NCI-H2171 treated with DMSO at 0.1 percent for 48 hours (cell line): ENCODE measurements at regions not wholly inside any gene's neighbourhood (a gene's known extent, or its start where the extent isn't known, plus 50 kb on each side); places are given as distances from the start of the nearest gene placed in this dataset.

Source experiments
- DNase-seq: peaks from one replicate; lab custom pipeline; 2025; lab: John Stamatoyannopoulos, UW

- DNase-seq = no peak
Measured at GRCh38 chr10:131651674-131652437, 249.0 kb upstream of the PPP2R2D start.

- DNase-seq = no peak
Measured at GRCh38 chr10:131652438-131653139, 248.2 kb upstream of the PPP2R2D start.

- no peak for DNase-seq
Measured at GRCh38 chr10:131653140-131653539, 247.7 kb upstream of the PPP2R2D start.

GRCh38 chr10:131653554-131654470 is 247.0 kb upstream of the PPP2R2D start:
- no peak for DNase-seq

GRCh38 chr10:131654471-131655087 is 246.2 kb upstream of the PPP2R2D start:
- DNase-seq = no peak

DNA sequence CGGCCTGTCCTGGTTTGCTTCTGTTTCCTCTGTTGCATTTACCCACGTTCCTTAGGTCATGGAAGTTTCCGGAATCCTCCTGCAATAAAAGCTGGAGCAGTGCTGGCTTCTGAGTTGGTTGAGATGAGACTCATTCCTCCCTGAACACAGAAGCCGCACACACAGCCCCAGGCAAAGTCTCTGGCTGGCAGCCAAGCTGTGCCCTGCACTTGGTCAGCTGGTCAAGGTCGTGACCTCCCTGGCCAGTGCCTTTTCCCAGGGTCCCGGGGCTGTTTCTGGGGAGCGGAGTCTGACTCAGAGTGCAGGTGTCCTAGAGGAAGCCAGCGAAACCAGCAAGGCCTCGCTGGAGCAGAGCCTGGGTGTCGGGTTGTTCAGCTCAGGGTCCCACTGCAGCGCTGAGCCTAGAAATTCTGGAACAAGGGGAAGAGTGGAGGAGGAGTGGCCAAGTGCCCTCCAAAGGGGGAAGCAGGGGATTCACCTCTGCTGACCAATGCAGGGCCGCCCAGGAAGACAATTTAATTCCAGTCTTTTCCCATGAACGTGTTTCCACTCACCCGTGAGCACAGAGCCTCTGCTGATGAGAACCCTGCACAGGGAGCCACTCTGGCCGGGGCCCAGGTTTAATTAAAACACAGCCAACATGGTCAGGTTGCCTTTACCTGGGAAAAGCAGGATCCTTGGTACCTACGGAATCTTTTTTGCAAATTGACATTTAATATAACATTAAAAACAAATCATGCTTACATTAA is 245.5 kb upstream of the PPP2R2D start:
- no peak for DNase-seq

- no peak for DNase-seq
Measured at GRCh38 chr10:131656009-131656408, 244.8 kb upstream of the PPP2R2D start.

DNA sequence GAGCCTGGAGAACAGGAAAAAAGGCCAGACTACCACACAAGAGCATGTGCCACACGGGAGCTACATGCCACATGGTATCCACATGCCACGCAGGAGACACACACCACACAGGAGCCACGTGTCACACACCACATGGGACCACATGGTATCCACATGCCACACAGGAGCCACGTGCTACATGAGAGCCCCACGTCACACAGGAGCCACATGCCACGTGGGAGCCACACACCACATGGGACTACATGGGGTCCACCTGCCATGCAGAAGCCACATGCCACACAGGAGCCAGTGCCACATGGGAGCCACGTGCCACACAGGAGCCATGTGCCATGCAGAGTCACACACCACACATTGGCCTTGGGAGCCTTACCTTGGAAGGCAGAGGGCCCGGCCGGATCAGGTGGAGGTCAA is 244.4 kb upstream of the PPP2R2D start:
- no peak for DNase-seq

DNA sequence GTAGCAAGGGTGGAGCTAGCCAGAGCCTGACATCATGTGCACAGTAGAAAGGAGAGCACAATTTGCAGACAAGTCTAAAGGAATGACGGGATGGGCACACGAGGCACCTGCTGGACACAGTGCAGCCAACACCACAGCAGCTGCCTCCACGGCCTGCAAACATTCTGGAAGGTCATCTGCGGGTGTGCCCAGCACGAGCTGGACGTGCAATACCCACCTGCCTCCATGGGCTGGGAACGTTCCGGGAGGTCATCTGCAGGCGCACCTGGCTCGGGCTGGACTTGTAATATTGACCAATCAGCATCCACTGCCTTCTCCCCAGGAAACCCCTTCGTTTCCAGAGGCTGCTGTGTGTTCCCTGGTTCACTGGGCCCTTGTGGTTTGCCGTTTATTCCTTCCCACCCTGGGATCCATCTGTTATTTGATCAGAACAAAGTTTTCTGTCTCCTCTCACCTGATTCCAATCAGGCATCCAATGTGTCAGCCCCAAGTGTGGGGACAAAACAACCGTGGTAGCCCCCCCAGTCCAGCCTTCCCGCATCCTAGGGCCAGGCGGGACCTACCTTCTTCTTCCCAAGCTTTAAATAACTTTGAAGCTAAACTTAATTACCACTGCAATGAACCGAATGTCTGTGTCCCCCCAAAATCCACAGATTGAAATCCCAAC is 243.4 kb upstream of the PPP2R2D start:
- no peak for DNase-seq

DNA sequence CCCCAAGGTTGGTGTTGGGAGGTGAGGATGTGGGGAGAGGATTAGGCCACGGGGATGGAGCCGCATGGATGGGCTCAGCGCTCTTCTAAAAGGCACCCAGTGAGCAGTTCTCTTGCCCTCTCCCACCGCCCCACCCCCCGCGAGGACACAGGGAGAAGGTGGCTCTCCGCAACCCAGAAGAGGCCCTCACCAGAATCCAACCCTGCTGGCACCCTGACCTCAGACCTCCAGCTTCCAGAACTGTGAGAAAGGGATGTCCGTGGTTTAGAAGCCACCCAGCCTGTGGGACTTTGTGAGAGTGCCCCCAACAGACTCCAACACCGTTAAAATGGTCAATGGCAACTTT is 242.8 kb upstream of the PPP2R2D start:
- DNase-seq = no peak

DNA sequence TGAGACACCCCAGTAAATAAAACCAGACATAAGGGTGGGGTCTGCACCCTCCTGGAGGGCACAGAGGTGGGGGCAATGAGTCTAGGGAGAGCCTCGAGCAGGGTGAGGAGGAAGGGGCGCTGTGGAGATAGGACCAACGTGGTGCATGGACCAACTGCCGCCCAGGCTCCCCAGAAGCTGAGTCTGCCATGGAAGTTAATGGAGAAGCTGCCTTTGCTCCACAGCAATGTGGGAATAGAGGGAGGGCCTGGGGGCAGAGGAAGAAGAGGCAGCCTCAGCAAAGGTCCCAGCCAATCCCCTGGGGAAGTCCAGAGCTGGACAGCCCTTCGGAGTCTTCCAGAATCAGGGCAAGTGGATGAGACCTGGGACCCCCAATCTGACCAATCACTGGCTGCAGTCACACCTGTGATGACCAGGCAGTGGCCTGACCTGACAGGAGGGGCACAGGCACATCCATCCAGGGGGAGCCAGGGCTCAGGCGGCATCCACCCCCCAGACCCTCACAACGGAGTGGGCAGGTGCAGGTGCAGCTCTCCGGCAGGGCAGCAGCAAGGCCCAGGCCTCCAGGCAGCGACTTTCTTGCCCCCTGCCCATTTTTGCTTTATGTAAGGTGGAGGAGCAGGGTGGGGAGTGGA is 242.2 kb upstream of the PPP2R2D start:
- DNase-seq = no peak

GRCh38 chr10:131660427-131660826 is 240.4 kb upstream of the PPP2R2D start:
- no peak for DNase-seq

DNA sequence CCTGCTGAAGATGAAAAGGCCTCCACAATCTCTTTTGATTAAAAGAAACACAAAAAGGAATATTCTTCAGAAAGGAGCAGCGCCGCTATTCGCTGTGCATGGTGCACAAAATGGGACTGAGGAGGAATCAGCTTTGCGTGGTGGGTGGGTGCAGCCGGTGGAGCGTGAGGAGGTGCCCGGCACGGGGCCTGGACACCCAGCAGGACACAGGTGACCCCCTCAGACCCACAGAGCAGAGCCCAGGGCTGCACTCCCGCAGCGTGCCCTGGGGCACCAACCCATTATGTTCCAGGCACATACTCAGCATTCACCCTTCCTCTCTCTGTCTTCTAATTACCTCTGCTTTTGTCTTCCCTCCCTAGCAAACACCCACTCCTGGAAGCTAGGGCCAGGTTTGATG is 238.0 kb upstream of the PPP2R2D start:
- DNase-seq = no peak

GRCh38 chr10:131663351-131663750 is 237.5 kb upstream of the PPP2R2D start:
- peak; percentile 93 for DNase-seq

GRCh38 chr10:131666091-131666490 is 234.7 kb upstream of the PPP2R2D start:
- no peak for DNase-seq

DNA sequence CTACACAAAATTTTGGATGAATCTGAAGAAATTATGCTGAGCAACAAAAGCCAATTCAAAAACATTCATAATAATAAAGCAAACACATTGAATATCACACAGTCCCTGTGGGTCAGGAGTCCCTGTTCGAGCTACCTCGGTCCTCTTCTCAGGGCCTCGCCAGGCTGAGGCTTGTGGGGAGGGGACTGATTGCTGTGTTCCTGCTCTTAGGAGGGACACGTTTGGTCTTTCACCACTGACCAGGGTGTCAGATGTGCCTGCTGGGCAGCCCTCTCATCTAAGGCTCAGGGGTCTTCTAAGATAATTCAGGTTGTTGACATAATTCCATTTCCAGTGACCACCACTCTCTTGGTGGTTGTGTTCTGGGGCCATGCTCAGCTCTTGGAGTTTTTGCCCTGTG is 233.8 kb upstream of the PPP2R2D start:
- no peak for DNase-seq

DNA sequence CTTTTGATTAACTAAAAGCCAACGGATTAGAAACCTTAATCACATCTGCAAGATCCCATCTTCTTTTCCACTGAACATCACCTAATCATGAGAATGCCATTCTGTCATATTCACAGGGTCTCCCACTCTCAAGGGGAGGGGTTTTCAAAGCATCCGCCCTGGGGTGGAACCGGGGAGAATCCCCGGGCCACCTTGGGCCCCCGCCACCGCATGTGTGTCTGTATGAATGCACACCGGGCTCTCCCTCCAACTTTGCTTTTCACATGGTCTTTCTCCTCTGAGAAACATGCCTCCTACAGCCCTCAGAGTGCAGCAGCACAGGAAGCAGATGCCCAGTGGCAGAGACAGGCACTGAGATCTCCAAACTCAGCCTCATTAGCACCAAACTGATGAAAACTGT is 233.2 kb upstream of the PPP2R2D start:
- DNase-seq = no peak

DNA sequence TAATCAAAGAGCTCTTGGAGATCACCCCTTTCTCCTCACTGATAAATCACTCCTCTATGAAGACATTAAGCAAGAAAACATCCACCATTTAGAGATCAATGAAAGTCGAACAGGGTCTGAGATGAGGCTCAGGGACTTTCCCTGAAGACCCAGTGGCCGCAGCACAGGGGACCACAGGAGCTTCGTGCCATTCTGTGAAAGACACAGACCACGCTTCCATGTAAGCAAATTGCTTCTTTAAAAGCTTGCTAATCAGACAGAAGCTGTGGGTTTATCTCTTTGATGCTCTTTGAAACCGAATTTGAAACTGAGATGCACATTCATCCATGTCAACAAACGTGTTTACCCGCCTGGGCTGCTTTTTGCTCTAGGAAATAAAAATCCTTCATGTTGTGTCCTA is 231.9 kb upstream of the PPP2R2D start:
- no peak for DNase-seq

- no peak for DNase-seq
Measured at GRCh38 chr10:131669838-131670237, 231.0 kb upstream of the PPP2R2D start.

GRCh38 chr10:131670341-131670740 is 230.5 kb upstream of the PPP2R2D start:
- DNase-seq = no peak
